CD4-positive, alpha-beta T cell (primary cell): ENCODE measurements at regions not wholly inside any gene's neighbourhood (a gene's known extent, or its start where the extent isn't known, plus 50 kb on each side); places are given as distances from the start of the nearest gene placed in this dataset.

Experiments
- ATAC-seq: fragments of 200-7000 bp; cut with Tn5 transposase; one replicate; pipeline ENCODE4 v1.10.0; 2022; ENCODE audit warnings: mild to moderate bottlenecking; ENCODE audit not compliant: poor library complexity
- CTCF ChIA-PET: fragments of 350-600 bp; sonication (Branson Sonifier 250); formaldehyde crosslinking; loops from one replicate; lab custom pipeline; 2021; ENCODE audit warnings: antibody characterized with exemption, inconsistent platforms; lab: Charles Lee
- POLR2A ChIA-PET: fragments of 350-600 bp; sonication (Branson Sonifier 250); formaldehyde crosslinking; loops from one replicate; lab custom pipeline; 2021; ENCODE audit warnings: antibody characterized with exemption, inconsistent platforms; lab: Charles Lee
- DNase-seq, 14 experiments: peaks; one replicate each; pipeline ENCODE4 v3.0.0-alpha.2; 2013 to 2020; ENCODE audit warnings: mixed read lengths in 2 of 14
- H3K27ac ChIP-seq, 2 donors: one replicate each; pipeline versions ENCODE4 v1.5.1 to v1.7.0; 2013; ENCODE audit warnings: low read length in 2 of 2, low read depth in 1 of 2, mild to moderate bottlenecking in 1 of 2
- H3K27me3 ChIP-seq, 2 experiments: 1 replicate in 1 of 2; 2 replicates in 1 of 2; pipeline versions ENCODE4 v1.6.1 to v1.7.0; 2013; ENCODE audit warnings: low read length in 2 of 2, control low read depth in 1 of 2, mild to moderate bottlenecking in 1 of 2, moderate library complexity in 1 of 2; ENCODE audit not compliant: insufficient read depth in 2 of 2, control insufficient read depth in 1 of 2
- H3K36me3 ChIP-seq: one replicate; pipeline ENCODE4 v1.6.1; 2013; ENCODE audit warnings: low read length, control low read depth; ENCODE audit not compliant: insufficient read depth
- H3K4me1 ChIP-seq: one replicate; pipeline ENCODE4 v1.6.1; 2013; ENCODE audit warnings: low read length, control low read depth; ENCODE audit not compliant: insufficient read depth
- H3K4me3 ChIP-seq: one replicate; pipeline ENCODE4 v1.5.1; 2013; ENCODE audit warnings: mild to moderate bottlenecking, low read length, moderate library complexity
- H3K9me3 ChIP-seq, 2 experiments: 1 replicate in 1 of 2; 2 replicates in 1 of 2; pipeline versions ENCODE4 v1.6.1 to v1.7.0; 2013; ENCODE audit warnings: low read length in 2 of 2, mild to moderate bottlenecking in 2 of 2, control low read depth in 1 of 2, moderate library complexity in 1 of 2; ENCODE audit not compliant: control insufficient read depth in 1 of 2, insufficient read depth in 1 of 2
- H3K27ac Mint-ChIP-seq: one replicate; pipeline ENCODE4 v1.8.0; 2020; ENCODE audit warnings: mixed read lengths
- H3K27me3 Mint-ChIP-seq: one replicate; pipeline ENCODE4 v1.8.0; 2021; ENCODE audit warnings: mixed read lengths
- H3K36me3 Mint-ChIP-seq: one replicate; pipeline ENCODE4 v1.8.0; 2021; ENCODE audit warnings: low read depth, mixed read lengths
- H3K4me1 Mint-ChIP-seq: one replicate; pipeline ENCODE4 v1.8.0; 2021; ENCODE audit warnings: low read depth, mixed read lengths
- H3K4me3 Mint-ChIP-seq: one replicate; pipeline ENCODE4 v1.8.0; 2020; ENCODE audit warnings: mild to moderate bottlenecking, mixed read lengths
- H3K9me3 Mint-ChIP-seq: one replicate; pipeline ENCODE4 v1.8.0; 2020; ENCODE audit warnings: mixed read lengths
- intact Hi-C, 2 experiments: fragments of 100-400 bp; cut with DNase I in 1 of 2; cut with micrococcal nuclease in 1 of 2; formaldehyde crosslinking; loops; one replicate each; pipeline versions ENCODE4 v1.15.1 to v1.9.0; 2023 to 2025; cut with DNase I, micrococcal nuclease
- TF ChIP-seq, protein P1 (sequence below): fragments of 200-600 bp; IDR thresholded peaks from one replicate; pipeline ENCODE4 v1.8.0; 2022; ENCODE audit warnings: antibody characterized with exemption, mild to moderate bottlenecking

DNA sequence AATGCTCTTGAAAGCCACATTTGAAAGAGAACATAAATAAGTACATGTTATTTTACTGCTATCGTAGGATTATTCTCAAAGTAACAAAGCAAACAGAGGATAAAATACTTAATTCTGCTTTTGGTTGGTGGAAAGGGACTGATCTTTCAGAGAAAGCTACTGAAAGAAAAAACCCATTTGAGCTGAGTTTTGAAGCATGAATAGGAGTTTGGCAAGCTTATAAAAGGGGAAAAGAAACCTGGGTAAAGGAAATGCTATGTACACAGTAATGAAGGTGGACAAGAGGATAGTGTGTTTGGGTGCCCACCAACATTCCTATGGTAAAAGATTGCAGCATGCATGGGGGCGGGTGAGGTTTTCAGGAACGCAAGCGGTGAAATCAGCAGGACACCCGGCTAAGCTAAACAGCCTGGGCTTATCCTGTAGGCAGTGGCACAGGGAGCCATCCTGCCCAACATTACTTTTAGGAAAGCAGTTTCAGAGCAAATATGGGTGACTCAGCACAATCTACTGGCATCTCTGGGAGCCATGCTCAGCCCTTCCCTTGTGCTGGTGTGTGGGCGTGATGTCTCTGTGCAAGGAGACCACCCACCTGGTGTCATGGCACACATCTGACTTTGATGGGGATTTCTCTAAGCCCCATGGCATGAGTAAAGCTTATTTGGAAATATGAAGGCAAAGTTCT is 673.9 kb upstream of the KLF4 start:
- H3K36me3 Mint-ChIP-seq = no peaks in the 10 kb centered on the region
- peaks cover 5% of the 10 kb centered on the region for H3K9me3 Mint-ChIP-seq
- DNase-seq (no peak), ATAC-seq (no peak)
- Histone ChIP-seq H3K4me3 (no peak overlapping the region), H3K36me3 (no peaks in the 10 kb centered on the region), H3K9me3 (peaks cover 0 to 9% of the 10 kb centered on the region in 2 experiments), H3K4me1 (no peaks in the 10 kb centered on the region), H3K27me3 (no peaks in the 10 kb centered on the region), H3K27ac (no peak overlapping the region)
- H3K27me3 Mint-ChIP-seq = no peaks in the 10 kb centered on the region
- intact Hi-C loops = no loop called here
- H3K4me1 Mint-ChIP-seq = no peaks in the 10 kb centered on the region
- CTCF ChIA-PET = no interaction called here
- no peak overlapping the region for H3K4me3 Mint-ChIP-seq
- POLR2A ChIA-PET = no interaction called here
- TF ChIP-seq, protein P1, sequence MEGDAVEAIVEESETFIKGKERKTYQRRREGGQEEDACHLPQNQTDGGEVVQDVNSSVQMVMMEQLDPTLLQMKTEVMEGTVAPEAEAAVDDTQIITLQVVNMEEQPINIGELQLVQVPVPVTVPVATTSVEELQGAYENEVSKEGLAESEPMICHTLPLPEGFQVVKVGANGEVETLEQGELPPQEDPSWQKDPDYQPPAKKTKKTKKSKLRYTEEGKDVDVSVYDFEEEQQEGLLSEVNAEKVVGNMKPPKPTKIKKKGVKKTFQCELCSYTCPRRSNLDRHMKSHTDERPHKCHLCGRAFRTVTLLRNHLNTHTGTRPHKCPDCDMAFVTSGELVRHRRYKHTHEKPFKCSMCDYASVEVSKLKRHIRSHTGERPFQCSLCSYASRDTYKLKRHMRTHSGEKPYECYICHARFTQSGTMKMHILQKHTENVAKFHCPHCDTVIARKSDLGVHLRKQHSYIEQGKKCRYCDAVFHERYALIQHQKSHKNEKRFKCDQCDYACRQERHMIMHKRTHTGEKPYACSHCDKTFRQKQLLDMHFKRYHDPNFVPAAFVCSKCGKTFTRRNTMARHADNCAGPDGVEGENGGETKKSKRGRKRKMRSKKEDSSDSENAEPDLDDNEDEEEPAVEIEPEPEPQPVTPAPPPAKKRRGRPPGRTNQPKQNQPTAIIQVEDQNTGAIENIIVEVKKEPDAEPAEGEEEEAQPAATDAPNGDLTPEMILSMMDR = no peak
- no peak overlapping the region for H3K27ac Mint-ChIP-seq

DNA sequence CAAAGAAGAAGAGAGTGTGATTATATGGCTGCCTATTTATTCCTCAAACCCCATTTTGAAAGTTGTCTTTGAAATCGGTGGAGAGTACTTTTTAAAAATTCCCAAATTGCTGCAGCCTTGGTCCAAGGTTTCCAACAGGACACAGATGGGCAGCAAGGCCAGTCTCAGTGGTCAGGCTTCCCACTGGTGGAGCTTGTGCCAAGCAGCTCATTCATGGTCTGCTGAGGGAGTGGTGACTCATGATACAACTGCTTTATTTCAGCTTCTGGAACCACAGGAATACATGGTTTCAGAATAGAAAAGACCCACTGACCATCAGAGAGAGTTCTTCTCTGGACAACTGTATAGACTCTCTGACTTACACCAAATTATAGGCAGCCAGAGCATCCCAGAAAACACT is 673.1 kb upstream of the KLF4 start:
- no peaks in the 10 kb centered on the region for H3K36me3 ChIP-seq
- Mint-ChIP-seq H3K27me3 (no peaks in the 10 kb centered on the region), H3K36me3 (no peaks in the 10 kb centered on the region), H3K27ac (no peak overlapping the region), H3K4me1 (no peaks in the 10 kb centered on the region), H3K4me3 (no peak overlapping the region), H3K9me3 (peaks cover 5% of the 10 kb centered on the region)
- no peak overlapping the region for H3K4me3 ChIP-seq
- CTCF ChIA-PET = no interaction called here
- DNase-seq = no peak
- TF ChIP-seq, protein P1 = no peak
- peaks cover 0 to 7% of the 10 kb centered on the region in 2 experiments for H3K9me3 ChIP-seq
- no peaks in the 10 kb centered on the region for H3K27me3 ChIP-seq
- POLR2A ChIA-PET = no interaction called here
- no peak for ATAC-seq
- H3K27ac ChIP-seq = no peak overlapping the region
- H3K4me1 ChIP-seq = no peaks in the 10 kb centered on the region
- intact Hi-C loops = no loop called here

DNA sequence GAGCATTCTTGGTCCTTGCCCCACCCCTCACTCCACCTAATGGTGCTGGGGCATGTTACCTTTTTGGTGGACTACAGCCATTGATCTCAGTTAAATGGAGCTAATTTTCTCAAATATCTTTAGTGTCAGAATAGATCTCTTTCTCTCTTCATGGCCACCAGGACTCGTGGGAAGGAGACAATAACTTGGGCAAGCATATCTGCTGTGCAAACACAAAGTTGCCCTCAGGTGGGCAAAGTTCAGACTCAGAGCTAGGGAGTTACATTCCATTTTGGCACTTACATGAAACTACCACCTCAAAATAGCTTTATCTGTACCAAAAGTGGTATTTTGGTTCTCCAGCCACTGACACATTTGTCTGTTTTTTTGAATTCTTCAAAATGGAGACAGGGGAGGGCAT is 671.9 kb upstream of the KLF4 start:
- no peak overlapping the region for H3K27ac ChIP-seq
- H3K36me3 Mint-ChIP-seq = no peaks in the 10 kb centered on the region
- ChIA-PET POLR2A (no interaction called here), CTCF (no interaction called here)
- H3K27me3 Mint-ChIP-seq = no peaks in the 10 kb centered on the region
- DNase-seq (no peak), ATAC-seq (no peak)
- no peaks in the 10 kb centered on the region for H3K36me3 ChIP-seq
- H3K27ac Mint-ChIP-seq = no peak overlapping the region
- intact Hi-C loops = no loop called here
- peaks cover 0 to 7% of the 10 kb centered on the region in 2 experiments for H3K9me3 ChIP-seq
- no peaks in the 10 kb centered on the region for H3K27me3 ChIP-seq
- H3K4me1 Mint-ChIP-seq = no peaks in the 10 kb centered on the region
- TF ChIP-seq, protein P1 = no peak
- H3K4me1 ChIP-seq = no peaks in the 10 kb centered on the region
- peaks cover 5% of the 10 kb centered on the region for H3K9me3 Mint-ChIP-seq
- no peak overlapping the region for H3K4me3 ChIP-seq
- no peak overlapping the region for H3K4me3 Mint-ChIP-seq
